Natural killer cell (primary cell): ENCODE measurements at regions not wholly inside any gene's neighbourhood (a gene's known extent, or its start where the extent isn't known, plus 50 kb on each side); places are given as distances from the start of the nearest gene placed in this dataset.

ENCODE experiments used
- ATAC-seq, 3 donors: fragments of 150-1000 bp in 2 of 3; fragments of 200-7000 bp in 1 of 3; cut with Tn5 transposase; 1 replicate in 1 of 3; 2 replicates in 2 of 3; pipeline ENCODE4 v1.10.0; 2021; ENCODE audit warnings: mild to moderate bottlenecking in 2 of 3, moderate library complexity in 2 of 3
- DNase-seq, 2 donors: peaks; one replicate each; pipeline versions ENCODE4 v3.0.0 to v3.0.0-alpha.2; 2013 to 2021; ENCODE audit warnings: mixed read lengths in 1 of 2
- H3K27ac ChIP-seq: one replicate; pipeline ENCODE4 v1.5.1; 2013; ENCODE audit warnings: mild to moderate bottlenecking, low read length
- H3K27me3 ChIP-seq: one replicate; pipeline ENCODE4 v1.6.1; 2013; ENCODE audit warnings: low read length; ENCODE audit not compliant: control insufficient read depth, insufficient read depth
- H3K36me3 ChIP-seq: one replicate; pipeline ENCODE4 v1.6.1; 2013; ENCODE audit warnings: low read length; ENCODE audit not compliant: control insufficient read depth, insufficient read depth
- H3K4me1 ChIP-seq: one replicate; pipeline ENCODE4 v1.6.1; 2013; ENCODE audit warnings: low read length; ENCODE audit not compliant: control insufficient read depth, insufficient read depth
- H3K4me3 ChIP-seq: one replicate; pipeline ENCODE4 v1.5.1; 2013; ENCODE audit warnings: low read length
- H3K9me3 ChIP-seq: one replicate; pipeline ENCODE4 v1.6.1; 2013; ENCODE audit warnings: low read length; ENCODE audit not compliant: control insufficient read depth, insufficient read depth
- H3K27ac Mint-ChIP-seq, 2 donors: one replicate each; pipeline ENCODE4 v1.8.0; 2022; ENCODE audit warnings: mild to moderate bottlenecking in 2 of 2, mixed read lengths in 2 of 2, moderate library complexity in 1 of 2
- H3K27me3 Mint-ChIP-seq, 2 donors: one replicate each; pipeline ENCODE4 v1.8.0; 2022; ENCODE audit warnings: low read depth in 2 of 2, mixed read lengths in 2 of 2
- H3K36me3 Mint-ChIP-seq: one replicate; pipeline ENCODE4 v1.8.0; 2022; ENCODE audit warnings: mixed read lengths
- H3K4me1 Mint-ChIP-seq, 2 donors: one replicate each; pipeline ENCODE4 v1.8.0; 2022; ENCODE audit warnings: mixed read lengths in 2 of 2
- H3K4me3 Mint-ChIP-seq: one replicate; pipeline ENCODE4 v1.8.0; 2022; ENCODE audit warnings: mild to moderate bottlenecking, moderate library complexity, mixed read lengths
- H3K9me3 Mint-ChIP-seq, 2 donors: one replicate each; pipeline ENCODE4 v1.8.0; 2022; ENCODE audit warnings: mixed read lengths in 2 of 2
- CTCF ChIP-seq: fragments of 200-600 bp; IDR thresholded peaks from one replicate; pipeline ENCODE4 v1.8.0; 2022; ENCODE audit warnings: antibody characterized with exemption
- WGBS: methylation state at CpG from one replicate; pipeline ENCODE4 v1.1.7; 2013; ENCODE audit warnings: missing lambda C conversion rate; ENCODE audit not compliant: insufficient coverage; 5-methylcytosine and 5-hydroxymethylcytosine counted together
- intact Hi-C: fragments of 100-400 bp; cut with micrococcal nuclease; formaldehyde crosslinking; loops from one replicate; pipeline ENCODE4 v1.14.2; 2022

DNA sequence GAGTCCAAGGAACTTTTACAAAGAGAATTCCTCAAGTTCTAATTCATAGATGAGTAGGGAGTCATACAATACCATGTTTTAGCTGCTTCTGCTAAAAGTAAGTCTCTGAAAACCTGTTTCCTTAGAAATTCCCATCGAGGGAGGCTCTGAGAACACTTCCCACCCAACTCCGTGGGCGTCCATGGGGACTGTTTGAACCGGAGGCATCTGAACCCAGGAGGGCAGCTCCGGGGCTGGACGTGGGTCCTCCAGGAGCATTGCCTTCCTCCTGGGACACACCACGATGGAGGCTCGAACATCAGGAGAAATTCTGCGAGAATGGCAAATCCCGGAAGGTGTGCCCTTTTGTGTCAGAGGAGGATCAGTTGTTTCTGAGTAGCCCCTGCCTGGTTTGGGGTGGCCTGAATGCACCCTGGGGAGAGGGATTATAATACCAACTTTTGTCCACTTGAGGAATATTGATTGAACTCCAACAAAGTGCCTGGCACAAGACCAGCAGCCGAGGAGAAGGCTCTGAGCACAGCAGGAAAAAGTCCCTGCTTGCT, 327.5 kb upstream of the SALL3 start:
- no peak for TF ChIP-seq CTCF
- no peaks in the 10 kb centered on the region for H3K36me3 ChIP-seq
- peaks cover 28% of the 10 kb centered on the region for H3K9me3 ChIP-seq
- H3K27me3 Mint-ChIP-seq = peaks cover 0 to 7% of the 10 kb centered on the region in 2 donors
- no peak overlapping the region for H3K4me3 Mint-ChIP-seq
- DNase-seq (no peak), ATAC-seq (no peak)
- intact Hi-C loops = no loop called here
- no peaks in the 10 kb centered on the region for H3K36me3 Mint-ChIP-seq
- H3K9me3 Mint-ChIP-seq = peaks cover 2 to 3% of the 10 kb centered on the region in 2 donors
- no peak overlapping the region for H3K27ac Mint-ChIP-seq
- no peaks in the 10 kb centered on the region for H3K27me3 ChIP-seq
- 92% methylated on average over 11 of the region's 11 CpGs for WGBS
- peaks cover 0 to 13% of the 10 kb centered on the region in 2 donors for H3K4me1 Mint-ChIP-seq
- H3K4me1 ChIP-seq = no peaks in the 10 kb centered on the region
- H3K27ac ChIP-seq = no peak overlapping the region
- H3K4me3 ChIP-seq = no peak overlapping the region

- peaks cover 0 to 2% of the 10 kb centered on the region in 2 donors for H3K9me3 Mint-ChIP-seq
- Histone ChIP-seq H3K9me3 (peaks cover 28% of the 10 kb centered on the region), H3K27ac (no peak overlapping the region), H3K36me3 (no peaks in the 10 kb centered on the region), H3K4me1 (no peaks in the 10 kb centered on the region), H3K27me3 (no peaks in the 10 kb centered on the region), H3K4me3 (no peak overlapping the region)
- intact Hi-C loops = no loop called here
- 94% methylated on average over 8 of the region's 8 CpGs for WGBS
- H3K27ac Mint-ChIP-seq = no peak overlapping the region
- DNase-seq (no peak), ATAC-seq (no peak)
- TF ChIP-seq CTCF = no peak
- peaks cover 8 to 13% of the 10 kb centered on the region in 2 donors for H3K27me3 Mint-ChIP-seq
- H3K4me3 Mint-ChIP-seq = no peak overlapping the region
- H3K36me3 Mint-ChIP-seq = no peaks in the 10 kb centered on the region
- H3K4me1 Mint-ChIP-seq = peaks cover 0 to 5% of the 10 kb centered on the region in 2 donors
Measured at GRCh38 chr18:78655921-78656320, 323.7 kb upstream of the SALL3 start.

DNA sequence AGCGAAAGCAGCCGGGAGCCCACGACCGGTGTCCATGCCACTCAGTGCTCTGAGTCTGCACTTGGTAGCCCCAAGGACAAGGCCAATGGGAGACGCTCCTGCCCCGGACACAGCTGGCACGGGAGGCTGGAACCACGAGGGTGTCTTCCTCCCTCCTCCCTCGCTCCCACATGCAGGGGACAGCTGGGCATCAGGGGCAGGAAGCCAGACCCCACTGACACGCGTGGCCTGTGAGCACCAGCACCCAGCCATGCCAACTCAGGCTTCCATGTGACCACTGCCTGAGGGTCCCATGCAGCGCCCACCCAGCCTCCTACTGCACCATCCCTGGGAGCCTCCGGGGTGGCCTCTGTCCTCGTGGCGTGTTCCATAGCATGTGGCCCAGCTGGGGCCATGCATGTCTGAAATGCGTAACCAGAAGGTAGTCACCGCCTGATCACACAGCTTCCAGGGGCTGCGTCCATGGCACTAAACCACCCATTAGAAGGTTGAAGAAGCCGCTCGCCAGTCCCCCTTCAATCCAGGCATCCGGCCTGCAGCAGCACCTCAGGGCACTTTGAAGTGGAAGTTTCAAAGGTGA, 323.2 kb upstream of the SALL3 start:
- Histone ChIP-seq H3K4me3 (no peak overlapping the region), H3K4me1 (no peaks in the 10 kb centered on the region), H3K36me3 (no peaks in the 10 kb centered on the region), H3K27me3 (no peaks in the 10 kb centered on the region), H3K9me3 (peaks cover 24% of the 10 kb centered on the region), H3K27ac (no peak overlapping the region)
- Mint-ChIP-seq H3K27me3 (peaks cover 9 to 14% of the 10 kb centered on the region in 2 donors), H3K36me3 (no peaks in the 10 kb centered on the region), H3K9me3 (peaks cover 0 to 2% of the 10 kb centered on the region in 2 donors), H3K4me3 (no peak overlapping the region), H3K4me1 (peaks cover 0 to 5% of the 10 kb centered on the region in 2 donors), H3K27ac (no peak overlapping the region)
- 88% methylated on average over 21 of the region's 21 CpGs for WGBS
- DNase-seq = no peak
- no peak for ATAC-seq
- intact Hi-C loops = no loop called here
- TF ChIP-seq CTCF = no peak

GRCh38 chr18:78658531-78658930, 321.1 kb upstream of the SALL3 start:
- H3K4me3 Mint-ChIP-seq = no peak overlapping the region
- no peaks in the 10 kb centered on the region for H3K27me3 ChIP-seq
- TF ChIP-seq CTCF = no peak
- H3K36me3 ChIP-seq = no peaks in the 10 kb centered on the region
- H3K27ac ChIP-seq = no peak overlapping the region
- no peaks in the 10 kb centered on the region for H3K9me3 Mint-ChIP-seq
- intact Hi-C loops = no loop called here
- H3K36me3 Mint-ChIP-seq = no peaks in the 10 kb centered on the region
- WGBS = 86% methylated on average over 8 of the region's 8 CpGs
- ATAC-seq (no peak), DNase-seq (no peak)
- no peak overlapping the region for H3K4me3 ChIP-seq
- no peak overlapping the region for H3K27ac Mint-ChIP-seq
- H3K4me1 Mint-ChIP-seq = peaks cover 0 to 5% of the 10 kb centered on the region in 2 donors
- peaks cover 9 to 11% of the 10 kb centered on the region in 2 donors for H3K27me3 Mint-ChIP-seq
- no peaks in the 10 kb centered on the region for H3K4me1 ChIP-seq
- peaks cover 14% of the 10 kb centered on the region for H3K9me3 ChIP-seq
